ENCODE measurements at regions not wholly inside any gene's neighbourhood (a gene's known extent, or its start where the extent isn't known, plus 50 kb on each side); places are given as distances from the start of the nearest gene placed in this dataset.

GRCh38 chr3:78497767-78498166, 1270.0 kb downstream of the ROBO1 start:
- TF ChIP-seq POLR2AphosphoS5 (IDR thresholded peaks at IDR 0.05) (no peak), CTCF (IDR thresholded peaks at IDR 0.05 in 8 of 11, conservative IDR thresholded peaks at IDR 0.05 in 3 of 11) (no peak)
